Activated CD4-positive, alpha-beta T cell treated with anti-CD3 and anti-CD28 coated beads, Interleukin-2, Interleukin-4, amounts not matched to agents 100 ng/mL and 50 ng/mL, durations not matched to agents 16 hours and 8 hours (primary cell): ENCODE measurements at regions not wholly inside any gene's neighbourhood (a gene's known extent, or its start where the extent isn't known, plus 50 kb on each side); places are given as distances from the start of the nearest gene placed in this dataset.
A peak's percentile ranks its signal among the peaks of the same experiment; 100 is the strongest.

Experiments
- DNase-seq: peaks from one replicate; pipeline ENCODE4 v3.0.0-alpha.2; 2020; ENCODE audit warnings: low spot score

- no peak for DNase-seq
Observed at GRCh38 chr9:88326936-88327335, 61.3 kb upstream of the SPIN1 start.

GRCh38 chr9:88326015-88326414, 62.2 kb upstream of the SPIN1 start:
- no peak for DNase-seq

- DNase-seq, result peak; percentile 87
Observed at GRCh38 chr9:88322906-88323566, 65.2 kb upstream of the SPIN1 start.

DNA sequence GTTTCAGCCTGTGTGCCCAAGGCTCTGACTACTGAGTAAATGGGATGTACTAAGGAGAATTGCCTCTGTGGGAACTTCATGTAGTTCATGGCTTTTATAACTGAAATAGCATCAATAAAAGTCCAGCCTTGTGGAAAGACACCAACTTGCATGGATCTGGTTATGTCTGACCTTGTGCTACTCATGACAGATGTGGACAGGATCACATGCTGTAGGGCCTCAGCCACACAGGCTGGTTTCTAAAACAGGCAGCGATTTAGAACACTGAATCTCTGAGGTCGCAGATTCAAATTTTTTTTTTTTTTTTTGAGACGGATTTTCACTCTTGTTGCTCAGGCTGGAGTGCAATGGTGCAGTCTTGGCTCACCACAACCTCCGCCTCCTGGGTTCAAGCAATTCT, 66.5 kb upstream of the SPIN1 start:
- no peak for DNase-seq

GRCh38 chr9:88320748-88321415, 67.4 kb upstream of the SPIN1 start:
- no peak for DNase-seq

DNA sequence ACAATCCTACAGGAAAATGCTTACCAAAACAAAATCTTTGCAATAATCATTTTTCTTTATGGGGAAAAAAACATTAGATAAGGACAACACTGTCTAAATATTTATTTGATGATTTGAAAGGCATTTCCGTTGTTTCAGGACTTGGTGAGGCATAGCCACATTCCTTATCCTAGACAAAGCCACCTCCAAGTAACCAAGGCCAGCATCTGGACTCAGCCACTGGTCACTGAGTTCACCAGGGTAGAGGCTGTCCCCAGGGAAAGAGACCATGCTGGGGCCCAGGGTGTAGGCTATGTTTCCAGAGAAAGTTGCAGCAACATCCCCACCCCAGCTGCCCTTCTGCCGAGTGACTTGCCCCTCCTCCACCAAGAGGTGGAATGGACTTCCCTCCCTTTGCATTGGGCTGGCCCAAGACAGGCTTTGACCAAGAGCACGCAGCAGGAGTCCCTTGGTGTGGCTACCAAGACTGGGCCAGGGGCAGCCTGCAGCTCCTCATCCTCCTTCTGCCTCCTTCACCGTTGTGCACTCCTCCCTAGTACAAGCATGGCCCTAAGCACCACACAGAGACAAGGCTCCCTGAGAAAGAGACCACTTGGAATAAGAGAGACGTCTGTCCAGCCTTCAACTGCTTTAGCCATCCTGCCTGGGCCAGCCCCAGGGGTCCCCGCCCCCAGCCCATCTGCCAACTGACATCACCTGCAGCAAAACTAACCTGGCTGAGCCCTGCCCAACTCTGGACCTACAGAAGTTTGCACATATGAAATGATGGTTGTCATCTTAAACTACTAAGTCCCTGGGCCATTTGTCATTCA, 68.1 kb upstream of the SPIN1 start:
- no peak for DNase-seq

GRCh38 chr9:88313364-88314220, 74.7 kb upstream of the SPIN1 start:
- DNase-seq, result no peak

DNA sequence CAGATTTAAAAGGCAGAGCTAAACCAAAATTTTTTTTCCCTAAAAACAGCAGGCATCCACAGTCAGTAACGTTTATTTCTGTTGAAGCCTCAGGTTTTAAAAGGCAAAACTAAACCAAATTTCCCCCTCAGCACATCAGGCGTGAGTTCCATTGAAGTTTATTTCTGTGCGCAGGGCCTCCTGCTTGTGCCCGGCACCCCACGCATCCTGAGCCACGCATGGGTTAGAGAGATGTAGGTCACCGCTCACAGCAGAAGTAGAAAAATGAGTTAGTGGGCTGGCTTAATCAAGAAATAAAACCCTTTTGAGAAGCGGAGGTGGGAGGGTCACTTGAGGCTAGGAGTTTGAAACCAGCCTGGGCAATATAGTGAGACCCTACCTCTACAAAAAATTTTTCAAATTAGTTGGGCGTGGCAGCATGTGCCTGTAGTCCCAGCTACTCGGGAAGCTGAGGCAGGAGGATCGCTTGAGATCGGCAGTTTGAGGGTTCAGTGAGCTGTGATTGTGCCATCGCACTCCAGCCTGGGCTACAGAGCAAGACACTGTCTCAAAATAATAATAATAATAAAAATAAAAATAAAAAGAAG, 75.6 kb upstream of the SPIN1 start:
- no peak for DNase-seq

- DNase-seq, result peak; percentile 32
Observed at GRCh38 chr9:88312045-88312444, 76.2 kb upstream of the SPIN1 start.

DNA sequence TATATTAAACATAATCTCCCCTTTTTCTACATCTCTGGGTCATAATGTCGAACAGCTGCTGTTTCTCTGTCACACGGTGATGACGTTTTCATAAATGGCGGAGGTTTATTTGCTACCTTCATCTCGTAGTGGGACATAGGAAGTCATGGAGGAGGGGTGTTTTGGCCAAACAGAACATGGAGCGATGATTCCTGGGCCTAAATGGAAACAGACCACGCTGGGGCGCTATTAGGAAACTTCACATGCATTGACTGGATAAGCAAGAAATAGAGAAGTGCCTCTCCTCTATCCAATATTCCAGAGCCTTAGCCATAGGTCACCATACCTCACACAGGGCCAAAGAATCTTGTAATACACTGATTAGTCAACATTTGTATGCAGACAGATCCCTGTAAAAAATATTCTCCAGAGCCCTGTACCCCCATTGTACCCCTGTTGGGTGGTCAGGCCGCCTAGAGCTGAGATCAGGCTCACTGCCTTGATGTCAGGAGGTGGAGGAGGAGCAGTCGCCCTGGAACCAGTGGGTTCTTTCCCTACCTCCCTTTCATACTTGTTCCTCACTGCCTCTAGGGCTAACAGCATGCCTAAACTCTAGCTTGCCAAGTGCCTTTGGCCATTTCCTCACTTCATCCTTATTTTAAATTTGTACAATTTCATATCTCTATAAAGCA, 77.8 kb upstream of the SPIN1 start:
- DNase-seq, result no peak

GRCh38 chr9:88308831-88309560, 79.2 kb upstream of the SPIN1 start:
- DNase-seq, result no peak

GRCh38 chr9:88307136-88307535, 81.1 kb upstream of the SPIN1 start:
- no peak for DNase-seq

GRCh38 chr9:88303721-88304451, 84.4 kb upstream of the SPIN1 start:
- peak; percentile 88 for DNase-seq

- no peak for DNase-seq
Observed at GRCh38 chr9:88302579-88303324, 85.5 kb upstream of the SPIN1 start.

DNA sequence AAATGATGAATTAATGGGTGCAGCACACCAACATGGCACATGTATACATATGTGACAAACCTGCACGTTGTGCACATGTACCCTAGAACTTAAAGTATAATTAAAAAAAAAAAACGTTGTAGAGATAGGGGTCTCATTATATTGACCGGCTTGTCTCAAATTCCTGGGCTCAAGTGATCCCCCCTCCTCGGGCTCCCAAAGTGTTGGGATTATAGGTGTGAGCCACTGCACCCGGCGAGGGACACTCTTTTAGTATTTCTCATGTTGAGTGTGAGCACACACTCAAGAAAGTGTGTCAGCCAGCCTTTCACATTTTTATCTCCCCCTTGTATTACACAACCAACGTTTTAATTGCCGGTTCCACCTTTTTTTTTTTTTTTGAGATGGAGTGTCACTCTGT, 87.7 kb upstream of the SPIN1 start:
- DNase-seq, result no peak

GRCh38 chr9:88291856-88292255, 96.4 kb upstream of the SPIN1 start:
- no peak for DNase-seq

GRCh38 chr9:88291056-88291455, 97.2 kb upstream of the SPIN1 start:
- no peak for DNase-seq

- DNase-seq, result no peak
Observed at GRCh38 chr9:88289532-88289931, 98.7 kb upstream of the SPIN1 start.

- DNase-seq, result no peak
Observed at GRCh38 chr9:88287972-88288371, 100.3 kb upstream of the SPIN1 start.
